Medulla oblongata (tissue), 1 donor: ENCODE measurements at regions not wholly inside any gene's neighbourhood (a gene's known extent, or its start where the extent isn't known, plus 50 kb on each side); places are given as distances from the start of the nearest gene placed in this dataset.
"Not testable (repeated sequence)": the region's sequence is repeated elsewhere in the genome, so short reads cannot be mapped to it uniquely, and the experiment has no call there.

Experiments
- DNase-seq: peaks from one replicate; pipeline ENCODE4 v3.0.0-alpha.2; 2015; ENCODE audit errors: extremely low spot score

DNA sequence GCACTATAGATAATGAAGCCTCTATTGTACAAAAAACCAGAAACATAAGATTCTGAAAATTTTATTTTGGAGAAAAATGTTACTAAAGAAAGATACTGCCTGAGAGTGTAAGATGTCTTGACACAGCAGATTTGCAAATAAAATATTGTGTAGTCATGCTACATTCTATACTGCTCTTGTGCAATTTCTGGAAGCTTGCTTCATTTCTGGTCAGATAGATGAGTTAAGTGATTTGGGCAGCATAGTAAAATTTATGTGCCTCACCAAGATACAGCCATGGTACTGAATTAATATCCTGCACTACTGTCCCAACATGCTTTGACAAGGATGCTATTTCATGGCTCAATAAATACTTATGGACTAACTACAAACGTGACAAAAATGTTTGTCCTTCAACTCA, 55.1 kb upstream of the STARD13 start:
- DNase-seq: no peak

- DNase-seq: no peak
These were observed 56.4 kb upstream of the STARD13 start for GRCh38 chr13:33341861-33342452.

- DNase-seq: no peak
These were observed 60.3 kb upstream of the STARD13 start for GRCh38 chr13:33345842-33346241.

DNA sequence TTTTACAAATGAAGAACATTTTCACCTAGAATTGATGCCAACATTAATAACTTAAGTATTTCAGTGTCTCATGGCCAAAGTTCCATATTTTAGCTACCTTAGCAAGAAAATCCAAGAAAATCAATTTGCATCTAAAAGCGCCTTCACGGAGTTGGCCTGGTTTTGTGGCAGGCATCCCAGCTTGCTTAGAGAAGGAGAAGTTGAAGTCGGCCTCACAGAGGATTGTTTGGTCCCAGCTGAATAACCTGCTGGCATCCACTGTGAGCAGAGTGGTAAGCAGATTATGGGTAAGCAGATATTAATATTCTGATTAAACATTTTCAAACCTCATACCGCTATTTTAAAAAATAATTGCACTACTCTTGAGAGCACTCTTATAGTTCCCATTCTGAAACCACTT, 62.3 kb upstream of the STARD13 start:
- DNase-seq: peak; percentile 81

- peak; percentile 27 for DNase-seq
These were observed 62.8 kb upstream of the STARD13 start for GRCh38 chr13:33348366-33348765.

GRCh38 chr13:33349288-33349985, 63.9 kb upstream of the STARD13 start:
- DNase-seq: peak; percentile 44

DNA sequence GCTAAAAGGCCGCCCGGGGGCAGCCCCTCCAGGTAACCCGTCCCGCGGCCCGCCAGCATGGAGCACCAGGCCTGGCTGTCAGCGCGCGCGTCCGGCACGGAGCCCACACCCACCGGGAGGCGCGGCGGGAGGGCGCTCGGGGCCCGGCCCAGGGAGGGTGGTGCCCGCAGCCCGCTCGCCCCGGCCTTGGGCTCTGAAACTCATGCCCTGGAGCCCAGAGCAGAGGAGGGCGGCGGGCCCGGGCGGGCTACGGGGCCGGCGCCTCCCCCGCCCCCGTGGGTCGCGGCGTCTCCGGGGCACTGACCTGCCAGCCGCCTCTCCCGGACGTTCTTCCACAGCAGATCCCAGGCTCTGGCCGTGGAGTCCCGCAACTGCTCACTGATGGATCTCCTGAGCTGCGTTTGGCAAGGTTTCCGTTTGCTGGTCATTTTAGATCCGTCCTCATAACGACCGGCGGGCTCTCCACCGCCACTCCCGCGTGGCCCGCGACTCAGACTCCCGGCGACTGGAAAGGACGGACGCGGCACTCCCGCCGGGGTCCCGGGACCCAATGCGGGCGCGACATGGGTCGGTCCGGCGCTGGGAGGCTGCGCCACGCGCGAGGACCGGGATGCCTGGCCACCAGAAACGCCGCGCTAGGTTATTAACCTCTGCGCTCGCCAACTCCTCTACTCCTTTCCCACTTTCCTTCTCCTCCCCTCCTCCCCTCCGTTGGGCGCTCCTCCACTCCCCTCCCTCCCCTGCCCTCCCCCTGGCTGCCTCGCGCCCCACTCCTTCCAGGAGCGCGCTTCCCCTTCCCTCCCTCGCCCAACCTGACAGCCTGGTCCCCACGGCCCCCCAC, 64.7 kb upstream of the STARD13 start:
- DNase-seq: peak; percentile 51

- peak; percentile 59 for DNase-seq
These were observed 65.8 kb upstream of the STARD13 start for GRCh38 chr13:33351319-33351718.

DNA sequence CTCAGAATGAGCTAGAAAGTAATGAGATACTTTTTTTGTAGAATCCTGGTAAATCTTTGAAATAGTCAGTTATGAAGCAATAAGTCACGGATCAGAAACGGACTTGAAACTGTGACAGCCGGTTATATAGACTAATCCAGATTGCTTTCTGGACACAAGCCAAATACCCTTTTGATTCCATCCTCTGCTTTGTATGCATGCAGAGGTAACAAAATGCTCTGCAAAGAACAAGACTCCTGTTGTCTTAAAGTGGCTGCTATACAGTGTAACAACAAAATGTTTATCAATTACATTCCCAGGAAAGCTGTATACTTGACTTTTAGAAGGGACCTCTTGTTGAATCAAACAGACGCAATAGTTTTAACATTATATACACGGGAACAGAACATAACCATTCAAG, 66.5 kb upstream of the STARD13 start:
- DNase-seq: no peak

DNA sequence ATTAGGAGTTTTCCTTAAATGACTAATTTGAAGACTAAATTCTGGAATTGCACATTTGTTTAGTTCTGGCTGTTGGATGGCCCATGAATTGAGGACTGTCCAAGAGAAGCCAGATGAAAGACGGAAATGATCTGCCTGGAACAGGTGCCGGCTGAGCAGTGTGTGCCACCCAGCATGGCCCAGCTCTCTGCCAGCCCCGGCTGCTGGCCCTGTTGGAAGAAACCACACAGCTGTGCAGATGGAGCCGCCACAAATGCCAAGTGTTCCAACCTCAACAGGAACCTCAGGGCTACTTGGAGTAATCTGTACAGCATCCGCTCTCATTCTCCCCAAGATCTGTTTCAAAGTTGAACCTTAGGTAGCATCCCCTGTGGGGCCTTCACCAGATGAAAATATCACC, 67.0 kb upstream of the STARD13 start:
- peak; percentile 14 for DNase-seq

- peak; percentile 86 for DNase-seq
These were observed 67.7 kb upstream of the STARD13 start for GRCh38 chr13:33353210-33353609.

- DNase-seq: no peak
These were observed 68.1 kb upstream of the STARD13 start for GRCh38 chr13:33353646-33354045.

GRCh38 chr13:33355201-33355895, 69.8 kb upstream of the STARD13 start:
- peak; percentile 66 for DNase-seq

- not testable (repeated sequence) for DNase-seq
These were observed 72.5 kb upstream of the STARD13 start for GRCh38 chr13:33358076-33358475.

DNA sequence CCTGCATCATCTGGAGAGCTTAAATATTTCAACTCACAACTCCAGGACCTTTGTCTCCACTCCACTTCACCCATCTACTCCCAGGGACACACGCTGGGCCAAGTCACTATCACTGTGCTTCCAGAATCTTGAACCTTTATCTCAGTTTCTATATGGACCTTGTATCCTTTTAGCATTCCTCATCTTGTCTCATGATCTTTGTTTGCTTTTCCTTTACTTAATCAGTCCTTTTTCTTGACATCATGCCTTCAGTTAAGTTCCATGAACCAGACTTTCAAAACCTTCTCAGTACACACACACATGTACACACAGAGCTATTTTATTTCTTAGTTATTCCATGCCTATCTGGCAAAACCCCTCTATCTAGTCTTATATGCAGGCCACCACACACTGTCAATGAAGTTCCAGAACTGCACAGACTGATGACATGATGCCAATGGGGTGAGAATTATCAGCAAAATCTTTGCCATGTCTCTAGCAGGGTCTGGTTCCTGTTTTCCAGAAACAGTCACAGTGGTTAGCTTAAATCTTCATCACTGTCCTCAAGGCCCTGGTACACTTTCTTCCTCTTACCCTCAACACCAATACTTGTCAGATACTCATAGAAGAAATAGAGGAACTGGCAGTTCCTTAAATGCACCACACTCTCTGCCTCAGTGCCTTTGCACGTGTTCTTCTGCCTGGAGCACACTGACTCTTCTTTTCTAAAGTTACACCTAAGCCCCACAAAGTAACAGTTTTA, 77.6 kb upstream of the STARD13 start:
- DNase-seq: peak; percentile 68

DNA sequence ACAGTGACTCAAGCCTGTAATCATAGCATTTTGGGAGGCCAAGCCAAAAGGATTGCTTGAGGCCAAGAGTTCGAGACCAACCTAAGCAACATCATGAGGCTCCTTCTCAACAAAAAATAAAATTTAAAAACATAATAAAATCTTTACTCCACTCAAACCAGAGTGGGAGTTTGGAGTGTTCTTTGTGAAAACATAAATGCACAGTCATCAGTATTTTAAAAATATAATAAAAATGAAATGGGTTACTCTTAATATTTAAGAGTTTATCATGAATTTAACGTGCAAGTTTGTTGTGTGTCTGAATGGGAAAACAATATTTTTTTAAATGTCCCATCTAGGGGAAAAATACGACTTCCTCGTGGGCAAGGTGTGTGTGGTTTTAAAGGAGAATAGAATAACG, 78.6 kb upstream of the STARD13 start:
- DNase-seq: no peak

DNA sequence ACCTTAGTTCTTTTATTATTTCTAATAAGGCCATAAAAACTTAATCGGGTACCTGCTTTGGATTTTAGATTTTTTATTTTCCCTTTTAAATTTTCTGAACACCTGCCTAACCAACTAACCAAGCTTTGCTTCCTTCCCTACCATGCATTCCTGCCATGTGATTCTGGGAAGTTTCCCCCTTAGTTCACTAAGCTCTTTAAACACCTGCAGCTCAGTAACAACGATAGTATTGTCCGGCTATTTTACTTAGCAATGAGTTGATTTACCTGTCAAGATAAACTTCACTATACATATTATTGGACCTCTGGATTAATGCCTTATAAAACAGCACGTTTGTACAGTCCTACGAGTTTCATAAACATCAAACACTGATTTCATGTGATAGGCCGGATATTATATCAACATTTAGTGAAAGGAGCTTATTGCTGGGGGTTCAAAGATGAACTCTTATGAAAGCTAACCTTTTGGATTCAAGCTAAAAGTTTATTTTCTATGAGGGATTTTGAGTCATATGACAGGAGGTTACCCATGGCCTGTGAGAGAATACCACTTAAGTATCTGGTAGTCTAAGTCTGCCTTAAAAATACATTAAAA, 81.0 kb upstream of the STARD13 start:
- DNase-seq: no peak

DNA sequence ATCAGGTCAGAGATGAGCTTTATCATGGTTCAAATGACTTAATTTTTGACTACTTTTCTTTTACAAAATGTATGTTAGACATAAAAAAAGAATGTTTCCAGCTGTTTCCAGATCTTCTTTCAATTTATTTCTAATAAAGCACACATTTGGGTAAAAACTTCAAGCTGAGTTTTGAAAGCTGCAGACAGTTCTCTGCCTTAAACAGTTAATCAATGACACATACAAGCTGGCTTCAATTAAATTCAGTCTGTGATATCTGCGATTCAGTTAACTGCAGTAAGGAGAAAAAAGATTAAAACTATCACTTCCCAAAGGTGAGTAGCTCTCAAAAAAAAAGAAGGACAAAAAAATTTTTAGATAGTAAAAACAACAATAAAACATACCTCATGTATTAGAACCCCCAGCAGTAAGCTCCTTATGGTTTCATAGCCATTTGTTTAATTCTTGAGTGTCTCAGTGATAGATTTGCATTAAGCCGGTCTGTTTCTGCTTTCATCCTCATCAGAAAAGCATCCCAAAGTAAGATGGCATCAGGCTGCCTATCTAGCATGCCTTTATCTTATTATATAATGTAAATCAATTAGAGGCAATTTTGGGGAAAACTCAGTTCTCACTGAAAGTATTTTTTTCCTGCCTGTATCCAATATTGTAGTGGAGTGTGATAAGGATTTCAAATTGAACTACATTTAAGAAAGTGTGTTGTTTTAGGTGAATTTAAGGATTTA, 81.8 kb upstream of the STARD13 start:
- no peak for DNase-seq

- DNase-seq: peak; percentile 40
These were observed 82.4 kb upstream of the STARD13 start for GRCh38 chr13:33367926-33368325.

DNA sequence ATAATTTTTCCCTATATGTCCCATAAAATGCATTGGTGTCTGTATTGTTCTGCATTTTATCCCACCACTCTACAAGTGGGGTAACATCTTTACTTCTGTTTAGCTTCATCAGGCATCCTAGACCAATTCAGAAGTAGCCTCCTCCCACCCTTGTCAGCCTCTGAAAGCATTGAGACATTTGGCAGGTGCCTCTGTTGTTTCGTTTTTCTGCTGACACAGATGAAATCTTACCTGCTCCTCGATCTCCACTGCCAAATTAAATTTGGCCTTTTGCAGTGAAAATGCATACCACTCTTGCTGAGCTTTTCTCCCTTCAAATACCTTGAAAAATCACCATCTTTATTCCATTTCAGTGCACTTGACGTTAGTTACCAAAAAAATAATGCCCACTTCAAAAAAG, 83.5 kb upstream of the STARD13 start:
- no peak for DNase-seq
